ENCODE measurements at regions not wholly inside any gene's neighbourhood (a gene's known extent, or its start where the extent isn't known, plus 50 kb on each side); places are given as distances from the start of the nearest gene placed in this dataset.

- no peak for ATAC-seq
- no peaks in the 10 kb centered on the region for H3K27me3 ChIP-seq (ENCODE audit: low read depth)
- H3K9me3 ChIP-seq: no peaks in the 10 kb centered on the region
- intact Hi-C loops (cut with DNase I): no loop called here
- no peak for TF ChIP-seq CTCF (IDR thresholded peaks at IDR 0.05)
- no peak for DNase-seq
- H3K4me3 ChIP-seq: no peak overlapping the region
- no peaks in the 10 kb centered on the region for H3K36me3 ChIP-seq
- no peak overlapping the region for H3K27ac ChIP-seq
- H3K4me1 ChIP-seq: no peaks in the 10 kb centered on the region
Measured at GRCh38 chr7:33829536-33829935, 75.8 kb upstream of the BMPER start.

GRCh38 chr7:33831389-33832141, 73.8 kb upstream of the BMPER start:
- H3K9me3 ChIP-seq: no peaks in the 10 kb centered on the region
- intact Hi-C loops (cut with DNase I): no loop called here
- TF ChIP-seq CTCF (IDR thresholded peaks at IDR 0.05): no peak
- DNase-seq (no peak), ATAC-seq (peak in 1 of 2 donors; percentile 49)
- no peaks in the 10 kb centered on the region for H3K27me3 ChIP-seq (ENCODE audit: low read depth)
- no peaks in the 10 kb centered on the region for H3K36me3 ChIP-seq
- H3K4me1 ChIP-seq: no peaks in the 10 kb centered on the region
- H3K27ac ChIP-seq: no peak overlapping the region
- H3K4me3 ChIP-seq: no peak overlapping the region

- H3K4me1 ChIP-seq: no peaks in the 10 kb centered on the region
- no peak overlapping the region for H3K27ac ChIP-seq
- H3K36me3 ChIP-seq: no peaks in the 10 kb centered on the region
- DNase-seq (no peak), ATAC-seq (no peak)
- no peaks in the 10 kb centered on the region for H3K27me3 ChIP-seq (ENCODE audit: low read depth)
- no peak overlapping the region for H3K4me3 ChIP-seq
- H3K9me3 ChIP-seq: no peaks in the 10 kb centered on the region
- no peak for TF ChIP-seq CTCF (IDR thresholded peaks at IDR 0.05)
- intact Hi-C loops (cut with DNase I): no loop called here
Measured at GRCh38 chr7:33832271-33832721, 73.0 kb upstream of the BMPER start.

GRCh38 chr7:33836797-33837355, 68.5 kb upstream of the BMPER start:
- Histone ChIP-seq H3K4me3 (no peak overlapping the region), H3K27ac (no peak overlapping the region), H3K9me3 (no peaks in the 10 kb centered on the region), H3K4me1 (no peaks in the 10 kb centered on the region), H3K36me3 (no peaks in the 10 kb centered on the region), H3K27me3 (ENCODE audit: low read depth) (no peaks in the 10 kb centered on the region)
- ATAC-seq (no peak), DNase-seq (no peak)
- TF ChIP-seq CTCF (IDR thresholded peaks at IDR 0.05): no peak
- intact Hi-C loops (cut with DNase I): no loop called here

- H3K36me3 ChIP-seq: no peaks in the 10 kb centered on the region
- no peak for TF ChIP-seq CTCF (IDR thresholded peaks at IDR 0.05)
- intact Hi-C loops (cut with DNase I): no loop called here
- no peak overlapping the region for H3K27ac ChIP-seq
- H3K4me3 ChIP-seq: no peak overlapping the region
- DNase-seq: no peak
- H3K9me3 ChIP-seq: no peaks in the 10 kb centered on the region
- ATAC-seq: no peak
- no peaks in the 10 kb centered on the region for H3K27me3 ChIP-seq (ENCODE audit: low read depth)
- H3K4me1 ChIP-seq: no peaks in the 10 kb centered on the region
Measured at GRCh38 chr7:33837356-33837851, 67.9 kb upstream of the BMPER start.
